ENCODE measurements at regions not wholly inside any gene's neighbourhood (a gene's known extent, or its start where the extent isn't known, plus 50 kb on each side); places are given as distances from the start of the nearest gene placed in this dataset.

DNA sequence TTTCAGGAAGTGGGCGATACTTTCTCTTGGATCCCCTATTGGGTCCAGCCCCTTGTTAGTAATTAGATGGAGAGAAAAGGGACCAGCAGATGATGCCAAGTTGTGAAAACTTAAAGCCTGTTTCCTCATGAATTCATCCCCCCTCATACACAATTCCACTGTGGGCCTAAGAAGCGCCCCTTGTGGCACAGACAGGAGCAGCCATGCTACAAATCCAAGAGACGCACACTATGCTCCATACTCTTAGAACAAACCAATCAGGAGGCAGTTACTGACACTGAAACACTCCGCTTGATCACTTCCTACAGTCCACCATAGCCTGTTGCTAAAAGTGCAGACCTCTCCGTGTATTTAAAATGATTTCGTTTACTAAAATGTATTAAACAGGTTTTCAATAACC lies 111.3 kb upstream of the ARRDC4 start:
- DNase-seq (no peak), ATAC-seq (ENCODE audit: low read depth) (no peak)
- no peaks in the 10 kb centered on the region for H3K79me1 ChIP-seq (ENCODE audit: low read depth in 1 of 2, low read length in 2 of 2)
- no peak overlapping the region for H3K14ac ChIP-seq (replicated peaks; ENCODE audit: low read depth, low read length)
- H2BK20ac ChIP-seq (ENCODE audit: low read depth, low read length), result no peak overlapping the region
- no peak overlapping the region for H2BK5ac ChIP-seq (ENCODE audit: low read depth, low read length, poor library complexity, severe bottlenecking)
- H3K18ac ChIP-seq (ENCODE audit: low read depth, low read length), result no peak overlapping the region
- no peak overlapping the region for H3K4me3 ChIP-seq (ENCODE audit: insufficient read depth, low read depth, low read length)
- H3K56ac ChIP-seq (ENCODE audit: extremely low read depth, insufficient read depth, low read length), result no peak overlapping the region
- no peak overlapping the region for H3K9ac ChIP-seq (ENCODE audit: low read depth, low read length)
- no peak overlapping the region for H3K23ac ChIP-seq (ENCODE audit: low read depth, low read length)
- POLR2A ChIA-PET (ENCODE audit: unreplicated experiment), result no interaction called here
- no peak overlapping the region for H3K4ac ChIP-seq (ENCODE audit: low read depth, low read length)
- no peak overlapping the region for H4K5ac ChIP-seq (ENCODE audit: low read depth, low read length)
- no peaks in the 10 kb centered on the region for H3K36me3 ChIP-seq (ENCODE audit: control insufficient read depth, insufficient read depth, low read length)
- no peak overlapping the region for H2AK9ac ChIP-seq (replicated peaks; ENCODE audit: low read depth, low read length, poor library complexity)
- H3K27ac ChIP-seq (ENCODE audit: insufficient read depth, low read length), result no peak overlapping the region
- BruUV-seq (replicated peaks), result no TSS peak
- dilution Hi-C loops (cut with HindIII; ENCODE audit: low sequenced_read_pairs, unreplicated experiment), result no loop called here
- no CpG with 5 or more reads among the region's 6 CpGs for WGBS, 2 experiments (ENCODE audit: extremely low coverage in 2 of 2, insufficient read length in 1 of 2)
- no peak overlapping the region for H2AFZ ChIP-seq (replicated peaks; ENCODE audit: low read length, poor library complexity)
- H4K91ac ChIP-seq (ENCODE audit: insufficient read depth, low read depth, low read length), result no peak overlapping the region
- H3K27me3 ChIP-seq (ENCODE audit: control insufficient read depth, insufficient read depth, low read length), result no peaks in the 10 kb centered on the region
- CTCF ChIA-PET, result no interaction called here
- H2BK15ac ChIP-seq (ENCODE audit: low read depth, low read length), result no peak overlapping the region
- H4K8ac ChIP-seq (ENCODE audit: low read depth in 2 of 2, low read length in 2 of 2), result no peak overlapping the region
- in situ Hi-C loops (cut with MboI; ENCODE audit: low sequenced_read_pairs), result no loop called here
- no peak overlapping the region for H2AK5ac ChIP-seq (ENCODE audit: low read depth, low read length)
- TF ChIP-seq SMC3 (IDR thresholded peaks at IDR 0.05; ENCODE audit: low read depth, low read length) (no peak), CTCF (conservative IDR thresholded peaks at IDR 0.05; ENCODE audit: low read depth, low read length) (no peak), RAD21 (IDR thresholded peaks at IDR 0.05; ENCODE audit: low read length) (no peak), MAZ (IDR thresholded peaks at IDR 0.05; ENCODE audit: borderline replicate concordance, low read depth, low read length) (no peak), RFX5 (IDR thresholded peaks at IDR 0.05; ENCODE audit: low read depth, low read length) (no peak), RCOR1 (IDR thresholded peaks at IDR 0.05; ENCODE audit: insufficient replicate concordance, low read length) (no peak), FOS (IDR thresholded peaks at IDR 0.05; ENCODE audit: low read depth, low read length) (no peak), CEBPB (IDR thresholded peaks at IDR 0.05; ENCODE audit: low read depth, low read length) (no peak), USF2 (IDR thresholded peaks at IDR 0.05; ENCODE audit: low read depth, low read length) (no peak)
- no peaks in the 10 kb centered on the region for H3K4me1 ChIP-seq (ENCODE audit: control insufficient read depth, insufficient read depth, low read length)
- no peaks in the 10 kb centered on the region for H3K9me1 ChIP-seq (ENCODE audit: insufficient read depth, low read length)
- H4K20me1 ChIP-seq (ENCODE audit: insufficient read depth, low read length), result no peaks in the 10 kb centered on the region
- intact Hi-C loops (cut with micrococcal nuclease), result no loop called here
- H3K9me3 ChIP-seq (ENCODE audit: control insufficient read depth, insufficient read depth, low read length), result peaks cover 7% of the 10 kb centered on the region
- no peak overlapping the region for H2BK120ac ChIP-seq (ENCODE audit: low read depth, low read length)
- H3K4me2 ChIP-seq (ENCODE audit: low read depth, low read length), result no peak overlapping the region

Measured in IMR-90 (cell line).